ENCODE measurements at regions not wholly inside any gene's neighbourhood (a gene's known extent, or its start where the extent isn't known, plus 50 kb on each side); places are given as distances from the start of the nearest gene placed in this dataset.

DNA sequence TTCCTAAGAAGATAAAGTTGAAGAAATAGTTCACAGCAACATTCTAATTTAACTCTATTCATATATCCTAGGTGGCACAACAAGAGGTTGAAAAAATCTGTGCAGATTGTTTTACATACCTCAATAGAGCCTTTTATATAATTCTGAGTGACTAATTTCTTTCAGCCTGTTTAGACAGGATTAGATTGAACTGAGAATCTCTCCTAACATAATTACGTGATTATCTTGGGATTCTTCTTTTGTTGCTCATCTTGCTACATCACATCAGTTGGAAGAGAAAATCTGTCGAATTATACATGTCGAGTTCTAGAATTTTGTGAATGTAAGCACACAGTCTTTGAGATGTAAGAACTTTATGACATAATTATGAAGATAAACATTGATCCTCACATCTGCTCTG is 1873.7 kb upstream of the IGFBP7 start:
- H3K27me3 Mint-ChIP-seq, result no peaks in the 10 kb centered on the region
- CTCF ChIA-PET, result no interaction called here
- ATAC-seq (ENCODE audit: low read depth) (no peak), DNase-seq (no peak)
- POLR2A ChIA-PET, result no interaction called here
- no peaks in the 10 kb centered on the region for H3K4me1 Mint-ChIP-seq
- H3K36me3 Mint-ChIP-seq (ENCODE audit: low read depth), result no peaks in the 10 kb centered on the region
- H3K27ac Mint-ChIP-seq, result no peak overlapping the region
- H3K4me3 Mint-ChIP-seq, result no peak overlapping the region
- intact Hi-C loops (cut with micrococcal nuclease), result no loop called here
- TF ChIP-seq, protein P1, sequence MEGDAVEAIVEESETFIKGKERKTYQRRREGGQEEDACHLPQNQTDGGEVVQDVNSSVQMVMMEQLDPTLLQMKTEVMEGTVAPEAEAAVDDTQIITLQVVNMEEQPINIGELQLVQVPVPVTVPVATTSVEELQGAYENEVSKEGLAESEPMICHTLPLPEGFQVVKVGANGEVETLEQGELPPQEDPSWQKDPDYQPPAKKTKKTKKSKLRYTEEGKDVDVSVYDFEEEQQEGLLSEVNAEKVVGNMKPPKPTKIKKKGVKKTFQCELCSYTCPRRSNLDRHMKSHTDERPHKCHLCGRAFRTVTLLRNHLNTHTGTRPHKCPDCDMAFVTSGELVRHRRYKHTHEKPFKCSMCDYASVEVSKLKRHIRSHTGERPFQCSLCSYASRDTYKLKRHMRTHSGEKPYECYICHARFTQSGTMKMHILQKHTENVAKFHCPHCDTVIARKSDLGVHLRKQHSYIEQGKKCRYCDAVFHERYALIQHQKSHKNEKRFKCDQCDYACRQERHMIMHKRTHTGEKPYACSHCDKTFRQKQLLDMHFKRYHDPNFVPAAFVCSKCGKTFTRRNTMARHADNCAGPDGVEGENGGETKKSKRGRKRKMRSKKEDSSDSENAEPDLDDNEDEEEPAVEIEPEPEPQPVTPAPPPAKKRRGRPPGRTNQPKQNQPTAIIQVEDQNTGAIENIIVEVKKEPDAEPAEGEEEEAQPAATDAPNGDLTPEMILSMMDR (IDR thresholded peaks at IDR 0.05), result no peak
- peaks cover 2% of the 10 kb centered on the region for H3K9me3 Mint-ChIP-seq

DNA sequence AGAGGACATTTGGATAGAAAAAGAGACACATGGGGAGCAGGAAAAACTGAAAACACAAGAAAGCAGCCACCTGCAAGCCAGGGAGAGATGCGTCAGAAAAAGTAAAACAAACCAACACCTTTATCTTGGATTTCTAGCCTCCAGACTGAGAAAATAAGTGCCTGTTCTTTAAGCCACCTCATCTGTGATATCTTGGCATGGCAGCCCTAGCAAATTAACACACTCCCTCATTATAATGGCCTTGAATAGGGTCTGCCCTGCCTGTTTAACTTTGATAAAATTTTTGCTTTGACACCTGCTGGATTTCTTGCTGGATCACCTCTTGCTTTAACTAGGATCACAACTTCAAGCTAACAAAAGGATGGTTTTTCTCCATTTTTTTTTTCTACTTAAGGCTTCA is 1892.0 kb upstream of the IGFBP7 start:
- Mint-ChIP-seq H3K27ac (no peak overlapping the region), H3K4me3 (no peak overlapping the region), H3K27me3 (no peaks in the 10 kb centered on the region), H3K9me3 (peaks cover 4% of the 10 kb centered on the region), H3K4me1 (no peaks in the 10 kb centered on the region), H3K36me3 (ENCODE audit: low read depth) (no peaks in the 10 kb centered on the region)
- intact Hi-C loops (cut with micrococcal nuclease), result no loop called here
- ChIA-PET CTCF (no interaction called here), POLR2A (no interaction called here)
- ATAC-seq (ENCODE audit: low read depth) (no peak), DNase-seq (no peak)
- TF ChIP-seq, protein P1 (IDR thresholded peaks at IDR 0.05), result no peak

DNA sequence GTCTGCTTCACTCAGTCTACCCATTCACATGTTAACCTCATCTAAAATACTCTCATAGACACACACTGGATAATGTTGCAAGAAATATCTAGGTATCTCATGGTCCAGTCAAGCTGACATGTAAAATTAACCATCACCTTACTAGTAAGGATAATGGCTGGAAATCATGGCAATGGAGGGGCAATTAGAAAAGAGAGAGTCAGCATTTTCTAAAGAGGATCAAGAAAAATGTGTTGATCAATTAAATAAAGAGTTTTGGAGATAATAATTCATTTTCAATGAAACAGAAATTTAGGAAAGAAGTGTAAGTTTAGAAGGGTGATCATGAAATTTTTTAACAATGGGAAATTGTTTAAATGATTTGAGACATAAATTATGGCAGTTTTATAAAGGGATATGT is 1914.1 kb upstream of the IGFBP7 start:
- no peaks in the 10 kb centered on the region for H3K27me3 Mint-ChIP-seq
- no peaks in the 10 kb centered on the region for H3K36me3 Mint-ChIP-seq (ENCODE audit: low read depth)
- intact Hi-C loops (cut with micrococcal nuclease), result no loop called here
- ATAC-seq (ENCODE audit: low read depth), result no peak
- H3K4me1 Mint-ChIP-seq, result no peaks in the 10 kb centered on the region
- H3K27ac Mint-ChIP-seq, result no peak overlapping the region
- no peak overlapping the region for H3K4me3 Mint-ChIP-seq
- TF ChIP-seq, protein P1 (IDR thresholded peaks at IDR 0.05), result no peak
- DNase-seq, result no peak
- ChIA-PET POLR2A (no interaction called here), CTCF (no interaction called here)
- H3K9me3 Mint-ChIP-seq, result peaks cover 9% of the 10 kb centered on the region

DNA sequence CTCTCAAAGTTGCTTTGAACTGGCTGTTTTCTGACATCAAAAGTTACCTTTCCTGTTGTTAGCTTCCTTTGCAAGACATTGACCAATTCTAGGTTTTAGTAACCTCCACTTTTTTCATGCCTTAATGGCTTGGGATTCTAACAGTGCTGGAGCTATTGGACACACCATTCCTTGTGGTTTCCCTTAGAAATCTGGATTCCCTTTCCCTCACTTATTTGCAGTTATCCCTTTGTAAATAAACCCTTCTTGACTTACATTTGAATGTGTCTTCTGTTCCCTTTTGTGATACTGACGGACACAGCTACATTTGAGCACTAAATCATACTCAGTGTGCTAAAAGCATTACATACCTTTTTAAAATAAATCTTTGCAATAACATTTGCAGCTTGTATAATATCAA is 1927.6 kb upstream of the IGFBP7 start:
- H3K4me3 Mint-ChIP-seq, result no peak overlapping the region
- ChIA-PET CTCF (interaction anchor here (0.6 kb wide), 1 partner anchor 69 kb away, joined by 3 read pairs; no protein-coding TSS in a partner anchor), POLR2A (no interaction called here)
- DNase-seq, result no peak
- H3K36me3 Mint-ChIP-seq (ENCODE audit: low read depth), result no peaks in the 10 kb centered on the region
- intact Hi-C loops (cut with micrococcal nuclease), result no loop called here
- peaks cover 7% of the 10 kb centered on the region for H3K9me3 Mint-ChIP-seq
- TF ChIP-seq, protein P1 (IDR thresholded peaks at IDR 0.05), result no peak
- no peak overlapping the region for H3K27ac Mint-ChIP-seq
- H3K4me1 Mint-ChIP-seq, result no peaks in the 10 kb centered on the region
- ATAC-seq (ENCODE audit: low read depth), result no peak
- H3K27me3 Mint-ChIP-seq, result no peaks in the 10 kb centered on the region

DNA sequence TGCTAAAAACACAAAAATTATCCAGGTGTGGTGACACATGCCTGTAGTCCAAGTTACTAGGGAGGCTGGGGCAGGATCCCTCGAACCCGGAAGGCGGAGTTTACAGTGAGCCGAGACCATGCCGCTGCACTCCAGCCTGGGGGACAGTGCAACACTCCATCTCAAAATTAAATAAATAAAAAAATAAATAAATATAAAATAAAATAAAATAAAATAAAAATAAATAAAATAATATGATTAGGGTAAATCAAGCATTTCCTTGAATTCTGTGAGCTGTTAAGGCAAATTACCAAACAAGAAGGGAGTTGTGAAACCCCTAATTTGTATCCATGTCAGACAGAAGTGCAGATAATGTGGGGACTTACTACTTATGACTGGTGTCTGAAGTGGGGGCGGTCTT is 1928.9 kb upstream of the IGFBP7 start:
- no peak for ATAC-seq (ENCODE audit: low read depth)
- Mint-ChIP-seq H3K27ac (no peak overlapping the region), H3K36me3 (ENCODE audit: low read depth) (no peaks in the 10 kb centered on the region), H3K4me1 (no peaks in the 10 kb centered on the region), H3K4me3 (no peak overlapping the region), H3K9me3 (peaks cover 4% of the 10 kb centered on the region), H3K27me3 (no peaks in the 10 kb centered on the region)
- ChIA-PET CTCF (no interaction called here), POLR2A (no interaction called here)
- TF ChIP-seq, protein P1 (IDR thresholded peaks at IDR 0.05), result no peak
- intact Hi-C loops (cut with micrococcal nuclease), result no loop called here
- no peak for DNase-seq
